ENCODE measurements at regions not wholly inside any gene's neighbourhood (a gene's known extent, or its start where the extent isn't known, plus 50 kb on each side); places are given as distances from the start of the nearest gene placed in this dataset.

DNA sequence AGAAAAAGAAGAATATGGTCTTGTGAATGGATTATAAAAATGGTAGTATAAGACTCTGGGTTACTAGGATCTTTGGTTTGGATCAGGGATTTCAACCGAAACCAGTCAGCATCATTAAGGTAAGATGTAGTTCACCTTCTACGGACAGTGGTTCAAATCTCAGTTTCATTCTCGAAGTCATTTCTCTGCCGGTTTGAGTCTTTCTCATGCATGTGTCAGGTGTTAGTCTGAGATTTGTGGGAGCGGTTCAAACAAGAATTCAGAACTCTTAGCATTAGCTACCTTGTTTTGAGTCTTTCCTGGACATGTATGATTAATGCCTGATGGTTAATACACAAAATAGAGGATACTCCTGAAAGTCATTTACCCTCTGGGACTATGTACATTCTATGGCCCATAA lies 735.9 kb upstream of the NUDT12 start:
- H3K27me3 ChIP-seq: no peaks in the 10 kb centered on the region
- no peaks in the 10 kb centered on the region for H3K9me3 ChIP-seq
- ATAC-seq (no peak), DNase-seq (no peak)
- H3K4me1 ChIP-seq: no peaks in the 10 kb centered on the region
- no peak overlapping the region for H3K27ac ChIP-seq
- no peaks in the 10 kb centered on the region for H3K36me3 ChIP-seq
- no peak overlapping the region for H3K4me3 ChIP-seq
- TF ChIP-seq, protein P1, sequence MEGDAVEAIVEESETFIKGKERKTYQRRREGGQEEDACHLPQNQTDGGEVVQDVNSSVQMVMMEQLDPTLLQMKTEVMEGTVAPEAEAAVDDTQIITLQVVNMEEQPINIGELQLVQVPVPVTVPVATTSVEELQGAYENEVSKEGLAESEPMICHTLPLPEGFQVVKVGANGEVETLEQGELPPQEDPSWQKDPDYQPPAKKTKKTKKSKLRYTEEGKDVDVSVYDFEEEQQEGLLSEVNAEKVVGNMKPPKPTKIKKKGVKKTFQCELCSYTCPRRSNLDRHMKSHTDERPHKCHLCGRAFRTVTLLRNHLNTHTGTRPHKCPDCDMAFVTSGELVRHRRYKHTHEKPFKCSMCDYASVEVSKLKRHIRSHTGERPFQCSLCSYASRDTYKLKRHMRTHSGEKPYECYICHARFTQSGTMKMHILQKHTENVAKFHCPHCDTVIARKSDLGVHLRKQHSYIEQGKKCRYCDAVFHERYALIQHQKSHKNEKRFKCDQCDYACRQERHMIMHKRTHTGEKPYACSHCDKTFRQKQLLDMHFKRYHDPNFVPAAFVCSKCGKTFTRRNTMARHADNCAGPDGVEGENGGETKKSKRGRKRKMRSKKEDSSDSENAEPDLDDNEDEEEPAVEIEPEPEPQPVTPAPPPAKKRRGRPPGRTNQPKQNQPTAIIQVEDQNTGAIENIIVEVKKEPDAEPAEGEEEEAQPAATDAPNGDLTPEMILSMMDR (IDR thresholded peaks at IDR 0.05): no peak
- no peak for TF ChIP-seq POLR2A (IDR thresholded peaks at IDR 0.05)
- 60% methylated on average over 5 of the region's 5 CpGs for WGBS (ENCODE audit: insufficient coverage, low coverage, low lambda C conversion rate, missing lambda C conversion rate)
- intact Hi-C loops (cut with DNase I): no loop called here

DNA sequence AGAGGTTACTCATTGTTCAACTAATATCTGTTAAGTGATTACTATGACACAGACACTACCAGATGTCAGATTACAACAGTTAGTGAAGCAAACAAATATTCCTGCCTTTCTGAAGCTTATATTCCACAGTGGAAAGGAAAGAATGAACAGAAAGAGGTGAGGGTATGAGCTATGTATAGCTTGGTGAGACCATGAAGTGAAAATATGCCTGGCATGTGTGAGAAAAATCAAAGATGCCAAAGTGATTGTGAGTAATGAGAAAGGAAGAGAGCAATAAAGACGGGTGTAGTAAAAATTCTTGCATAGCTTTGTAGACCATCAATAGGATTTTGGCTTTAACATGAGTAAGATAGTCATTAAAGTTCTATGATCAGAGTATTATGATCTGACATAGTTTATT lies 734.5 kb upstream of the NUDT12 start:
- Histone ChIP-seq H3K9me3 (no peaks in the 10 kb centered on the region), H3K27ac (no peak overlapping the region), H3K4me1 (no peaks in the 10 kb centered on the region), H3K36me3 (no peaks in the 10 kb centered on the region), H3K27me3 (no peaks in the 10 kb centered on the region), H3K4me3 (no peak overlapping the region)
- WGBS (ENCODE audit: insufficient coverage, low coverage, low lambda C conversion rate, missing lambda C conversion rate): 21% methylated on average over 1 of the region's 1 CpG
- intact Hi-C loops (cut with DNase I): no loop called here
- no peak for DNase-seq
- TF ChIP-seq, protein P1 (IDR thresholded peaks at IDR 0.05): no peak
- TF ChIP-seq POLR2A (IDR thresholded peaks at IDR 0.05): no peak
- no peak for ATAC-seq

DNA sequence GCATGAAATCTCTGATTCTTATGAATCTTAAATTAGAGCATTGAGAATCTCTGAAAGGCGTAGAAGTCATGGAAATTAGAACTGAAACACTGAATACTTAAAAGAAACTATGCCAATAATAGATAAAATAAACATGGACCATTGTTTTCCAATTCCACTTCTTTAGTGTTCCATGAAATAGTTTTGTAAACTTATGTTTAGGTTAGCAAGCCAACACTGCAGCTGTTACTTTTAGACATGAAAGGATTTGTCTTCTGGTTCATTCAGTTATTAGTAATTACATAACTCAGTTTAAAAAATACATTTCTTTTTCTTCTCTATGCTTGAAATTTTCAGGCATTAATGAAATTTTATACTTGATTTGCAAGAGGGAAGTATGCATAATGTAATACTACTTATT lies 733.4 kb upstream of the NUDT12 start:
- Histone ChIP-seq H3K9me3 (no peaks in the 10 kb centered on the region), H3K27me3 (no peaks in the 10 kb centered on the region), H3K4me1 (no peaks in the 10 kb centered on the region), H3K4me3 (no peak overlapping the region), H3K27ac (no peak overlapping the region), H3K36me3 (no peaks in the 10 kb centered on the region)
- ATAC-seq: no peak
- DNase-seq: no peak
- intact Hi-C loops (cut with DNase I): no loop called here
- 41% methylated on average over 1 of the region's 1 CpG for WGBS (ENCODE audit: insufficient coverage, low coverage, low lambda C conversion rate, missing lambda C conversion rate)
- TF ChIP-seq POLR2A (IDR thresholded peaks at IDR 0.05): no peak
- TF ChIP-seq, protein P1 (IDR thresholded peaks at IDR 0.05): no peak

DNA sequence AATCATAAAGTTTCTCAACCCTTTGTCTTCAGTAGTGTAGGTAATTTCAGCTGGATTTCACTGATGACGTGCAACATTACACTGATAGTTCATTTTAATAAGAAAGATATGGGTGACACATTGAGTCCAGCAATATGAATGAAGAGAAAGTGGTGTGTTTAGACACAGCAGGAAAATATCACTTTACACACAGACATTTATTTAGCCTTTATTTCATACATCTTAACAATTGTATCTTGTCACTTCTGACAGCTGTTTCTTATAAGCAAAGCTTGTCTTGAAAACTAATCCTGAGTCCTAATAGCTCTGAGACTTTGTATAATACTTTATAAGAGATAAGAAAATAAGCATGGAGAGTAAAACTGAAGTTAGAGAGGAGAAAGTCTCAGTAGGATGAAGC lies 720.5 kb upstream of the NUDT12 start:
- H3K27ac ChIP-seq: no peak overlapping the region
- H3K4me3 ChIP-seq: no peak overlapping the region
- no peak for TF ChIP-seq POLR2A (IDR thresholded peaks at IDR 0.05)
- TF ChIP-seq, protein P1 (IDR thresholded peaks at IDR 0.05): no peak
- DNase-seq (no peak), ATAC-seq (no peak)
- intact Hi-C loops (cut with DNase I): no loop called here
- H3K4me1 ChIP-seq: no peaks in the 10 kb centered on the region
- WGBS (ENCODE audit: insufficient coverage, low coverage, low lambda C conversion rate, missing lambda C conversion rate): 57% methylated on average over 1 of the region's 1 CpG
- H3K27me3 ChIP-seq: no peaks in the 10 kb centered on the region
- H3K36me3 ChIP-seq: no peaks in the 10 kb centered on the region
- H3K9me3 ChIP-seq: no peaks in the 10 kb centered on the region

DNA sequence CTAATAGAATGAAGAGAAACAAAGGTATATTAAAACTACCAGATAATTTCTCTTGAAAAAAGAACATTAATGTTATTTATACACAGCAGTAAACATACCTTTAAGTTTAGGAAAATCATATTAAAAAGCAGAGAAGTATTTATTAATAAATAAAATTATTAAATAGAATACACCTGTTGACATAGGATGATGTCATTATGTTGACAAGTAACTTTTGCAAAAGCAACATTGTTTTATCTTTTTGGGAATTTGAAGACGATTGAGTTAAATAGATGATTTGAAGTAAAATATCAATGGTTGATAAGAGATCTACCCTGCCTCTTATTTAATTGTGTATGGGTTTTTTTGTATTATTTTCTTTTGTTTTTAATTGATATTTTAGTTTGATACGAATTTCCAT lies 711.1 kb upstream of the NUDT12 start:
- DNase-seq (no peak), ATAC-seq (no peak)
- H3K27me3 ChIP-seq: no peaks in the 10 kb centered on the region
- H3K9me3 ChIP-seq: no peaks in the 10 kb centered on the region
- H3K4me3 ChIP-seq: no peak overlapping the region
- H3K36me3 ChIP-seq: no peaks in the 10 kb centered on the region
- 31% methylated on average over 2 of the region's 2 CpGs for WGBS (ENCODE audit: insufficient coverage, low coverage, low lambda C conversion rate, missing lambda C conversion rate)
- no peaks in the 10 kb centered on the region for H3K4me1 ChIP-seq
- no peak overlapping the region for H3K27ac ChIP-seq
- TF ChIP-seq POLR2A (IDR thresholded peaks at IDR 0.05): no peak
- TF ChIP-seq, protein P1 (IDR thresholded peaks at IDR 0.05): no peak
- intact Hi-C loops (cut with DNase I): no loop called here

Measured in right lobe of liver (tissue), 6 donors.